ENCODE measurements at regions not wholly inside any gene's neighbourhood (a gene's known extent, or its start where the extent isn't known, plus 50 kb on each side); places are given as distances from the start of the nearest gene placed in this dataset.

DNA sequence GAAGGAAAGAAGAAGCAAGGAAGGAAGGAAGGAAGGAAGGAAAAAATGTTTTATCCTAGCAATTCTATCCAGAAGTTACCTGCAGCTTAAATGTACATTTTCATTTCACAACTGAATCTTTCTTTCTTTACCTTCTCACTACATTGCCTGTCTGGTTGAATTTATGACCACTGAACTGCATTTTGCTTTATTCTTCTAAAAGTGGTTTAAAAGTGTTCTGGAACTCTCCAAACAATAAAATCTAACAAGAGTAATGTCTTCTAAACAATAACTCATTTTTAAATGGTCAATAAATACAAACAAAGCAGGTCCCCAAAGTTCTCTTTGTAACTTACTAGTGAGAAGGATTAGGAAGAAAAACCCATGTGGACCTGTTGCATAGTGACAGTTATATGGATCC, 587.5 kb upstream of the NEGR1 start:
- TF ChIP-seq, protein P1, sequence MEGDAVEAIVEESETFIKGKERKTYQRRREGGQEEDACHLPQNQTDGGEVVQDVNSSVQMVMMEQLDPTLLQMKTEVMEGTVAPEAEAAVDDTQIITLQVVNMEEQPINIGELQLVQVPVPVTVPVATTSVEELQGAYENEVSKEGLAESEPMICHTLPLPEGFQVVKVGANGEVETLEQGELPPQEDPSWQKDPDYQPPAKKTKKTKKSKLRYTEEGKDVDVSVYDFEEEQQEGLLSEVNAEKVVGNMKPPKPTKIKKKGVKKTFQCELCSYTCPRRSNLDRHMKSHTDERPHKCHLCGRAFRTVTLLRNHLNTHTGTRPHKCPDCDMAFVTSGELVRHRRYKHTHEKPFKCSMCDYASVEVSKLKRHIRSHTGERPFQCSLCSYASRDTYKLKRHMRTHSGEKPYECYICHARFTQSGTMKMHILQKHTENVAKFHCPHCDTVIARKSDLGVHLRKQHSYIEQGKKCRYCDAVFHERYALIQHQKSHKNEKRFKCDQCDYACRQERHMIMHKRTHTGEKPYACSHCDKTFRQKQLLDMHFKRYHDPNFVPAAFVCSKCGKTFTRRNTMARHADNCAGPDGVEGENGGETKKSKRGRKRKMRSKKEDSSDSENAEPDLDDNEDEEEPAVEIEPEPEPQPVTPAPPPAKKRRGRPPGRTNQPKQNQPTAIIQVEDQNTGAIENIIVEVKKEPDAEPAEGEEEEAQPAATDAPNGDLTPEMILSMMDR (IDR thresholded peaks at IDR 0.05) = no peak
- no peak for TF ChIP-seq POLR2A (IDR thresholded peaks at IDR 0.05)

Measured in testis (tissue), 2 donors.